Endothelial cell of umbilical vein (primary cell): ENCODE measurements at regions not wholly inside any gene's neighbourhood (a gene's known extent, or its start where the extent isn't known, plus 50 kb on each side); places are given as distances from the start of the nearest gene placed in this dataset.

ENCODE experiments used
- EZH2 ChIP-seq: IDR thresholded peaks from 2 replicates; pipeline ENCODE4 v1.6.1; 2012; ENCODE audit warnings: borderline replicate concordance, low read depth, mild to moderate bottlenecking, moderate library complexity, low read length, inconsistent platforms; ENCODE audit not compliant: severe bottlenecking
- JUN ChIP-seq: IDR thresholded peaks from 2 replicates; pipeline ENCODE4 v1.6.1; 2011; ENCODE audit warnings: borderline replicate concordance, low read depth; ENCODE audit not compliant: insufficient read length, insufficient read depth
- POLR2A ChIP-seq: IDR thresholded peaks from 2 replicates; pipeline ENCODE4 v1.6.1; 2012; ENCODE audit warnings: low read depth, mild to moderate bottlenecking, control low read depth, low read length
- POLR2AphosphoS5 ChIP-seq: IDR thresholded peaks from 2 replicates; pipeline ENCODE4 v1.6.1; 2012; ENCODE audit warnings: low read depth, mild to moderate bottlenecking, control low read depth, low read length, moderate library complexity; ENCODE audit not compliant: insufficient read depth
- TF ChIP-seq, protein P1 (sequence below), 2 donors: IDR thresholded peaks; 1 replicate in 1 of 2; 2 replicates in 1 of 2; pipeline ENCODE4 v1.5.1; 2011; ENCODE audit warnings: low read length in 2 of 2, mild to moderate bottlenecking in 2 of 2, moderate library complexity in 2 of 2, control low read depth in 1 of 2, inconsistent platforms in 1 of 2, low read depth in 1 of 2; ENCODE audit not compliant: insufficient read depth in 1 of 2; ENCODE audit errors: extremely low read depth in 1 of 2
- TF ChIP-seq, protein P2 (sequence below): IDR thresholded peaks from 2 replicates; pipeline ENCODE4 v1.6.1; 2011; ENCODE audit not compliant: insufficient read depth, insufficient read length

DNA sequence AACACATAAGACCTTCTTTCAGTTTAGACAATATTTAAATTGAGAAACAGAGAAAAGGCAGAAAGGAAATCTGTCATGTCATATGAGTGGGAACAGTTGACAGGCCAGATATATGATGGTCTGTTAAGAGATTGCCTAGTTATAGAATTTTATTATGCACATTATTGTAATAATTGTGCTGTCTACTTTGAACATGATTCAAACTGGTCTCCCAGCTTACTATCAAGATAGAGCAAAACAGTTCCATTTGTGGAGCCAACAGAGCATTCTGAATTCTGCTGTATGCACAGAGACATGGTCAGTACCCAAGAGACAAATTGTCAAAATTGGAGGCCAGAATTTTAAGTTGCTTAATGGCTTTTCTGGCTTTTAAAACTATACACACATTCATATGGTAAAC, 139.4 kb downstream of the FBXO8 start:
- no peak for TF ChIP-seq EZH2
- no peak for TF ChIP-seq POLR2A
- no peak for TF ChIP-seq POLR2AphosphoS5
- TF ChIP-seq, protein P1, sequence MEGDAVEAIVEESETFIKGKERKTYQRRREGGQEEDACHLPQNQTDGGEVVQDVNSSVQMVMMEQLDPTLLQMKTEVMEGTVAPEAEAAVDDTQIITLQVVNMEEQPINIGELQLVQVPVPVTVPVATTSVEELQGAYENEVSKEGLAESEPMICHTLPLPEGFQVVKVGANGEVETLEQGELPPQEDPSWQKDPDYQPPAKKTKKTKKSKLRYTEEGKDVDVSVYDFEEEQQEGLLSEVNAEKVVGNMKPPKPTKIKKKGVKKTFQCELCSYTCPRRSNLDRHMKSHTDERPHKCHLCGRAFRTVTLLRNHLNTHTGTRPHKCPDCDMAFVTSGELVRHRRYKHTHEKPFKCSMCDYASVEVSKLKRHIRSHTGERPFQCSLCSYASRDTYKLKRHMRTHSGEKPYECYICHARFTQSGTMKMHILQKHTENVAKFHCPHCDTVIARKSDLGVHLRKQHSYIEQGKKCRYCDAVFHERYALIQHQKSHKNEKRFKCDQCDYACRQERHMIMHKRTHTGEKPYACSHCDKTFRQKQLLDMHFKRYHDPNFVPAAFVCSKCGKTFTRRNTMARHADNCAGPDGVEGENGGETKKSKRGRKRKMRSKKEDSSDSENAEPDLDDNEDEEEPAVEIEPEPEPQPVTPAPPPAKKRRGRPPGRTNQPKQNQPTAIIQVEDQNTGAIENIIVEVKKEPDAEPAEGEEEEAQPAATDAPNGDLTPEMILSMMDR (IDR thresholded peaks at IDR 0.05; ENCODE audit: extremely low read depth in 1 of 2, insufficient read depth in 1 of 2, low read depth in 1 of 2, low read length in 2 of 2), result no peak
- no peak for TF ChIP-seq JUN
- TF ChIP-seq, protein P2, sequence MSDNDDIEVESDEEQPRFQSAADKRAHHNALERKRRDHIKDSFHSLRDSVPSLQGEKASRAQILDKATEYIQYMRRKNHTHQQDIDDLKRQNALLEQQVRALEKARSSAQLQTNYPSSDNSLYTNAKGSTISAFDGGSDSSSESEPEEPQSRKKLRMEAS, result no peak
